Right forelimb (tissue), 1 donor: ENCODE measurements at regions not wholly inside any gene's neighbourhood (a gene's known extent, or its start where the extent isn't known, plus 50 kb on each side); places are given as distances from the start of the nearest gene placed in this dataset.
"Not testable (repeated sequence)": the region's sequence is repeated elsewhere in the genome, so short reads cannot be mapped to it uniquely, and the experiment has no call there.

ENCODE experiments used
- DNase-seq: peaks from one replicate; pipeline ENCODE4 v3.0.0-alpha.2; 2018

DNA sequence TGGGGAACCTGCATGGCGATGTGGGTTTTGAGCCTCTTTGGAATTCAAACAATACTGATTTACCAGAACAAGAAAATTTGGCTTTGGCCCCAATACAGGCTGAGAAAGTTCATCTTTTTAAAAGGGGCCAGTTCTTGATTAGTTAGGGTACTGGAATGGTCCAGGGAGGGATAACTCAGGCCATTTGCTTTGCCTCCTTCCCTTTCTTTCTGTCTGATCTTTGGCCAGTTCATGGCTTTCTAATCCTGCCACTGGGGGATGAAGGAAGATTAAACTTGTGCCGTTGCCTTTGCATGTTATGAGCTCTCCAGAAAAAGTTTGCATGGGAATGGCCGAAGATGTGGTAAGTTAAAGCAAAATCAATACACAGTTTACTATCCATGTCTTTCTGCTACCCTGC, 78.4 kb downstream of the ADAMTS15 start:
- DNase-seq = no peak

DNA sequence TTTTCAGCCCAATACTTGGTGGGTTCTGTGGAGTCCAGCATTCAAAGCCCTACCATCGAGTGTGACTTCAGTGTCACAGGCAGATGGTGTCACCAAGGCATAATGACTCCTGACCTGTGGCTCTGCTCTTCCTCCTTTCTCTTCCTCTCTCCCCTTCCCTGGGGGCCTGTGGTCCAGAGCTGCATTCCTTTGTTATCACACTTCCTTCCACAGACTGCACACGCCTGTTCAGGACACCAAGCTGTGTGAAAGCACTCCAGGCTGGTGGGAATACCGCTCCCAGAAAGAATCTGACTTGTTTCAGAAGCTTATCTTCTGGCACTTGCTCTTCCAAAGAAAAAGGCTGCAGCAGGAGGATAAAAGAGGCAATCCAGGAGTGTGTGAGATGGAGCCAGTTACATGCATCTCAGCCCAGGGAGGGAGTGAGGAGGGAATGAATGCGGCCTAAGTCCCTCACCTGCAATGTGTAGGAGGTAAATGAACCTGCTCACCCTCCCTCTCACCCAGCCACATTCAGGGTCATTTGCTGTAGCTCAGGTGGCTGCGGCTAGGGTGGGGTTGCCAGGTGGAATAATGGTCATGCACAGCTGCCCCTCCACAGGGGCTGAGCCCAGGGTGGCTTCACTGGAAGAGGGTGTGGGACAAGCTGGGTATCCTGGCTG, 79.3 kb downstream of the ADAMTS15 start:
- no peak for DNase-seq

DNA sequence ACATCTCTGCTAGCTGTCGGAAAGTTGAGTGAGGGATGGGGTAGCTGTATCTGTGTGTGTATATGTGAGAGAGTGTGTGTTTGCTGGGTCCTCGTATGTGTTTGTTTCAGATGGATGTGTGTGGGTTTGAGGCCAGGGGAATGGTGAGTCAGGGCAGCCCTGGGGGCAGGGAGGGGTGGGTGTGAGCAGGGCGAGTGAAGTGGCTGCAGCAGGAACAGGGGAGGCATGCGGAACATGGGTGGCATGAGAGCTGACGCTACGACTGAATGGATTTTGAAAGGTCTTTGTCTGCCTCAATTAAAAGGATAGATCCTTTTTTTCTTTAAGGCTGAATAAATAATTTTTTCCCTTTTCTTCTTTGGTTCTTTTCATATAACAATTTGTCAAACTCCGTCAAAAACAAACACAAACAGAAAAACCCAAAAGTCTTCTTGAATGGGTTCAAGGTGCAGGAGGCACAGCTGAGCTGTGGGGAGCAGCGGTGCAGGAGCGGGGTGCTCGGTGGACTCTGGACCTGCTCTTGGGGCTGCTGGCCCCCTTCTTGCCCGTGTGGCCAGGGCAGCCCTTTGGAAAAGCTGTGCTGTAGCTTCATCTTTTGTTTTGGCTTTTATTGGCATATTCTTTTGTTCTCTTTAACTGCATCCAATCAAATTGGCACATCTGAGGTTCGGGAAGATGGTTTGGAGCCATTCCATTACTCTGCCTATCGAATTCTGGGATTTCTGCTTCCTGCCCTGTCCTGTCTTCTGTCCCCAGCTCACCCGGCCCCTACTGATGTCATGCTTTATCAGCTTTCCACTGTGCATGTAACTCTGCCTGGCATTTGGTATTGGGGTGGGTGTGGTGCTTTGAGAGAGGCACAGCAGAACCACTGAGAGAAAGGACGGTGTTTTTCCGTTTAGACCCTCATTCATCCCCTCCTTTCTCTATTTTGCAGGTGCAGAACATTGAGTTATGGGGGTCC, 80.1 kb downstream of the ADAMTS15 start:
- DNase-seq = no peak

DNA sequence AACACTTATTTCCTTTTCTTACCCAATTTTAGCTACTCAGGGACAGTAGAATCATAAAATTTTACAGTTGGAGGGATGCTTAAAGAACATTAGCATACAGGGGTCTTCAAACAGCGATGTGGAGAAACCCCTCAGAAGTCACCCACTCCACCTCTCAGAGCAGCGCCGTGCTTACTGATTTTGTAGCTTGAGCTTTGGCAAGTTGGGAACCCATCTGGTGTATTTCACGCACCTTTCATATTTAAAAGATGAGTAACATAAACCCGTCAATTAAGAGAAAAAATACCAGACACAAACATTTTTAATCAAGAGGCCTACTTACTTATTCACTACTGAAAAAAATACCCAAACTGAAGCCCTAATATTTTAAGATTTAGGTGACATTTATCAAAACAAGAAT, 80.9 kb downstream of the ADAMTS15 start:
- no peak for DNase-seq

DNA sequence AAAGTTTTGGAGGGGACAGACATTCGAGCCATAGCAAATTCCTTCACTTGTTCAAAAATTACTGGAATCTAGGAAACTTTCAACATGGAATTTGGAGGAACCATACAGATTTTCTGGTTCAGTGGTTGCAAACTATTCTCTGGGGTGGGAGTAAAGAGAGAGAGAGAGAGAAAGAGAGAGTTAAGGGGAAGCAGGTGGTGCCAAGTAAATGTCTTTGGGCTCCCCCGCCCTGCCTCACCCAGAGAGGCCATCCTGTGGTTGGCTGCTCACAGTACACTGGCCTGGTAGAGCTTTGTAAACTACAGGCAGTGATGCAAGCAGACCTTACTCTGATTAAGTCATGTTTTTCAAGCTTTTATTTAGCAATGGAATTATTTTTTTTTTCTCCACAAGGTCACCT, 82.6 kb downstream of the ADAMTS15 start:
- no peak for DNase-seq

DNA sequence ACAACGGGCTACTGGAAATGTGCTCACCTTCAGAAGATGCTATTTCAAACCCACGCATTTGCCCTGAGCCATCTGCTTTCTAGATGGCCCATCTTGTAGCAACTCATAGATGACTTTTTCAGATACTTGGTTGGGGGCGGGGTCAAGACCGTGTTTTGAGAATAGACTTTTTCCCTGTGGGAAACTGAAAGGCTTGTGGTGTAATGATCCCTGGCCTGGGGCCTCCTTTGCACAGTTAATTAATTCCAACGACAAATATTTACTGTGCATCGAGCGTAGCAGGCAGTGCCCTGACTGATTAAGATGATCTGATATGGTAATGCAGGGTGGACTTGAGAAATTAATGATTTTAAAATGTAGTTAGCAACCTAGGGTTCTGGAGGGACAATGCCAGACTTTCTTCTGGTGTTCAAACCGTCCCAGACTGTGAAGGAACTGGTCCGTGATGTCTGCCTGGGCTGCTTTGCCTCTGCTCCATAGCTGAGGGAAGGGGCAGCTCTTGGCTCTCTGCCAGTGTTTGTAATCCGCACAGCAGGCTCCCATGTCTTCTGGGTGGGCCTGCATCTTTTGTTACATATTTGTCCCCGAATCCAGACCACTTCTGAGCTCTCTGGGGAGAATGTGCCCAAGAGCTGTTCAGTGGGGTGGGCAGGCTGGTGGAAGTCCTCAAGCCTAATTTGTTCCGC, 84.8 kb downstream of the ADAMTS15 start:
- no peak for DNase-seq

DNA sequence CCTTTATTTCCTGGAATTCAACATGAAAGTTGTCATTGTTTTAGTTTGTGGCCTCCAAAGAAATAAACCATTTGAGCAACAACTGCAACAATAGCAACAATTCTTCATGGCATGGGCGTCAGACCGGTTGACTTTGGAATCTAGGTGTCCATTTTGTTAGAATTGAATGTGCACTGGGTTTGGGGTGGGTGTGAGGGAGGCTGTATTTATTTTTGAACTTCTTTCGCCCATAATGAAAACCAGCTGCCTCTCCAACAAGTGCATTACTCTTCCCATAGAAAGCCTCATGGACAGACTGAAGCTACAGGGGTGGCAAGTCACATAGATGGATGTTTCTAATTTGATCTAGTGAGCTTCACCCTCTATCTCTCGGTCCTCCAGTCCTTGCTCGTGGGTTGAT, 85.4 kb downstream of the ADAMTS15 start:
- no peak for DNase-seq

DNA sequence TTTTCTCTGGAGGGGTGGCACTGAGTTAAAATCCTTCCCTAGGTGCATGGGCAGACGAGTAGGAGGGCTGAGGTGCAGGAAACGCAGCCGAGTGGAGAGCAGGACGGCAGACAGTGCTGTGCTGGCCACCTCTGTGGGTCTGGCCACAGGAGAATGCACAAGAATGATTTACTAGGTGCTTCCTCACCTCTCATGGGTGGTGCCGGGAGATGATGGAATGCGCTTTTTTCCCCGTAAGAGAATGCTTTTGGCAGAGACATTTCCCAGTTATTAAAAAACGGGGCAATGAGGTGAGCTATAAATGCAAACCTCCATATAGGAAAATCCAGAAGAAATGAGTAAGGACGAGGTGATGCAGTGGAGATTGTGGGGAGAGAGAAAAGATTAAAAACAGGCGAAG, 86.1 kb downstream of the ADAMTS15 start:
- DNase-seq = no peak

DNA sequence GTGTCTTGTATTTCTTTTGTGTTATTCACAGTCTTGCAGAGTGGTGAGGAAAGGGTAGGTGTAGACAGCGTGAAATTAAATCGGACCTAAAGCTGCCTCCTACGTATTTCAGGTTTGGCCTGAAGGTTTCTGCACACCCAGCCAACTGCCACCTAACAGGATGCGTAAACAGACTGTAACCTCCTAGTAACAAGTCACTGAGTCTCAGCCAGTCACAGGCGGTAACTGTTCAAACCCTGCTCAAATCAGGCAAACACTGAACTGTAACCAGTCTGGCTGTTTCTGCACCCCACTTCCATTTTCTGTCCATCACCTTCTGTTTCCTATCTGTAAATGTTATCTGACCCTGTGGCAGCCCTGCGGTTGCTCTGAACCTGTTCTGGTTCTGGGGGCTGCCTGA, 87.1 kb downstream of the ADAMTS15 start:
- no peak for DNase-seq

DNA sequence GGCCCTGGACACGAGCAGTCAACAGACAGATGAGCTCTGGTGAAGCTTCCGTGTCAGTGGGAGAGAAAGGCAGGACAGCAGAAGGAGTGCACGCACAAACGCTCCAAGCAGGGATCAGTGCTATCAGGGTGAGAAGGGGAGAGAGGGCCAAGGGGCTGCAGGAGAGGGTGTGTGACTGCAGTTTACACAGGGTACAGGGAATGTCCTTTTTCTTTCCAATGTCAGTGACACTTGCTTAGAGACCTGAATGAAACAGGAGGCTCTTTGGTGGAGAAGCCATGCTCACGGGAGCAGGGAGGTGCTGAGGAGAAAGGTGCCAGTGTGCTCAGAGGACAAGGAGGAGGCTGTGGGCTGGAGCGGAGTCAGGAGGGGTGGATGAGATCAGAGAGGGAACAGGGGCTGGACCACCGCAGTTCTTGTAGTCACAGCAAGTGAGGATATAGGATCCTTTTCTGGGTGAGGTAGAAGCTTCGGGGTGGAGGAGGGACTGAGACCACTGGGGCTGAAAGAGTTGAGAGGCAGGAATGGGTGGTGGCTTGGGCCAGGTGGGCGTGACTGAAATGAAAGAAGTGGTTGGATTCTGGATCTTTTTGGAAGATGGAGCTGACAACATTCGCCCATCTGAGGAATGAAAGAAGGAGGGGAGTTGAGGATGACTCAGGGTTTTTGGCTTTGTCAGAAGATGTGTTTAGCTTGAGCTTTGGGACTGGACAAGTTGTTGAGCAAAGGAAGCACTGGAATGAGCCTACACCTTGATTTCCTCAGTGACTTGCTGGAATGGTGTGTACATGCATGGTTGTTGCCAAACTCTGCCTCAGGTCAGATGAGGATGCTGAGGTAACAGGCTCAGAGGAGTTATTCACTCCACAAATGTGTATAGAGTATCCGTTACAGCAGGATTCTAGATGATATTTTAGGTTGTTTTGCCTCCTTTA, 87.9 kb downstream of the ADAMTS15 start:
- DNase-seq = no peak

DNA sequence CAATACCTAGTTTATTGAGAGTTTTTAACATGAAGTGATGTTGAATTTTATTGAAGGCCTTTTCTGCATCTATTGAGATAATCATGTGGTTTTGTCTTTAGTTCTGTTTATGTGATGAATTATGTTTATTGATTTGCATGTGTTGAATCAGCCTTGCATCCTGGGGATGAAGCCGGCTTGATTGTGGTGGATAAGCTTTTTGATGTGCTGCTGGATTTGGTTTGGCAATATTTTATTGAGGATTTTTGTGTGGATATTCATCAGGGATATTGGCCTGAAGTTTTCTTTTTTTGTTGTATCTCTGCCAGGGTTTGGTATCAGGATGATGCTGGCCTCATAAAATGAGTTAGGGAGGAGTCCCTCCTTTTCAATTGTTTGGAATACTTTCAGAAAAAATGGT, 91.2 kb downstream of the ADAMTS15 start:
- not testable (repeated sequence) for DNase-seq

DNA sequence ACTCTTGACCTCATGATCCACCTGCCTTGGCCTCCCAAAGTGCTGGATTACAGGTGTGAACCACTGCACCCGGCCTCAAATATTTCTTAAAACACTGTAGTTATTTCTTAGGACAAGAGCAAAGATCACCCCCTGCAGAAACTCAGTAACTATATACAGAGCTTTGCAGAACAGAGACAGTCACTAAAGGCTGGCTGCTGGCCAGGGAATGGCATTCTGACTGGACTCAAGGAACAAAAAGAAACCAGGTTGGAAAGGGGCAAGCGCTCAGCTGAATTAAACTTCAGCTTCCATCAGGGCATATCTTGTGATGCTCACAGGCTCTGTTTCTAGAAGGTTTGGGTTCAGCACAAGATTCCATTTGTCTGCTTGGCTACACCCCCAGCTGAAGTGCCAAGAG, 95.8 kb downstream of the ADAMTS15 start:
- DNase-seq = no peak

DNA sequence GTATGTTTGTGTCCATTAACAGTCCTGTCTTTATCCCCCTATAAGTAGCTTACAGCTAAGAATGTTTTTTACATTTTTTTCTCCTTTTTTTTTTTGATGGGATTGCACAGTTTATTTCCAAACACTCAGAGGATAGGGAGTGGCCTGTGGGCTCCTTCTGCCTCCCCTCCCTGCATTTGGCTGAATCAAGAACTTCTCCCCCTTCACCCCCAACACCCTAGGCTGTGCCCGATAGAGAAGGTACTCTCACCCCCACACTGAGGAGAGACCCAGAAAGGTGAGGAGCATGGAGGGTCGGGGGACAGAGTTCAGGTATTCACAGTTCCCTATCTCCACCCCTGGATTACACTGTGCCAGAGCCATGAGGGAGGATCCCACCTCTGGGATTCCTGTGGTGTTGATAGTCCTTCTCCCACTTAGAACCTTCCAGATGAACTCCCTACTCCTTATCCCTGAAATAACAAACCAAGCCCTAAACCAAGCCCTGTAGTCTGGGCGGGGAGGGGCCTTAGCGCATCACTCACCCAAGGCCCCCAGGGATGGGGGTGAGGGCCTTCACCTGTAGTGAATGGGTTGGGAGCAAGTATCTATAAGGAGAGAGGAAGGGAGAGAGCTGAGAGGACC, 97.1 kb downstream of the ADAMTS15 start:
- DNase-seq = no peak

DNA sequence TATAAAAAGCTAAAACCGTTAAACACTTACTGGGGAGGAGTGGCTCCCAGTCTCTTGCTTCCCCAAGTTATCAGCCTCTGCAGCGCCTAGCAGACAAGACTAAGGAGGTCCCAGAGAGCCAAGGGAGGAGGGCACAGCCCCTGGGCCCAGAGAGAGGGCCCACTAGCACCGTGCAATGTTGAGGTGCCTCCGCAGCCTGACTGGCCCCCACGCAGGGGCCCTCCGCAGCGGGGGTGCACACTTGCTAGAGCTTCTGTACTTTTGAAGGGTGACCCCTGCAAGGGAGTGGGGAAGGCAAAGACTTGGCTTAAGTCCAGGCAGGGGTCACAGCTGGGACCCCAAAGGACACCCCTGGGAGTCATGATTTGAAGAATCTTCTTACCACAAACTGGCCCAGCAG, 98.0 kb downstream of the ADAMTS15 start:
- no peak for DNase-seq

DNA sequence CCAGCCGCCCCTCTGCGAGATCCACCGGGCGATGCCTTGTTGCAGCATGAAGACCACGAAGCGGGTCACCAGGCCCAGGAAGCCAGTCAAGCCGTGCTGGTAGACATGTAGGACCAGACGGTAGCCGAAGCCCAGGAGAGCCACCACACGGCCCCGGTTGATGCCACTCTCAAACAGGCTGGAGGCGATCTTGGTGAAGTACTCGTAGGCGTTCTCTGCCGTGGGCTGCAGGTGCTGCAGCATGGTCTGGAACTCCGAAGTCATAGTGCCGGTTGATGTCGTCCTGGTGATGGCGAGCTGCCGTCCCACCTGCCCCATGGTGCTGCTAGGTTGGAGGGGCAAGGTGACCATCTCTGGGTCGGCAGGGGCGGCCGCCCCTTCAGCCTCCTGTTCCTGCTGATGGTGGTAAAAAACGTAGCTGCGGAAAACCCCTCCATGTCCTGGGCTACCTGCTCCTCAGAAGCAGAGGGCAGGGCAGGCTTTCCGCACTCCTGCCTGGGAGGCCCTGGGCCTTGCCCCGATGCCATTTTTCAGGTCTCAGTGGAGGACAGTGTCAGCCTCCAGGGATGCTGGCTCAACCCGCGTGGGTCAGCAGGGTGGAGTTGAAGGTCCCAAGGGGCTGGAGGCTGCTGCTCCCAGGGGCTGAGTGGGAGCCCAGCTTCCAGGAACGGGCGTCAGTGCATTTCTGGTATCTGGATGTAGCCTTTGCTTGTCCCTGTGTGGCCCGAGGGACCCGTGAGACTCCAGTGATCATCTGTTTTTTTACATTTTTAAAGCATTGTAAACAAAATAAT, 98.7 kb downstream of the ADAMTS15 start:
- no peak for DNase-seq

DNA sequence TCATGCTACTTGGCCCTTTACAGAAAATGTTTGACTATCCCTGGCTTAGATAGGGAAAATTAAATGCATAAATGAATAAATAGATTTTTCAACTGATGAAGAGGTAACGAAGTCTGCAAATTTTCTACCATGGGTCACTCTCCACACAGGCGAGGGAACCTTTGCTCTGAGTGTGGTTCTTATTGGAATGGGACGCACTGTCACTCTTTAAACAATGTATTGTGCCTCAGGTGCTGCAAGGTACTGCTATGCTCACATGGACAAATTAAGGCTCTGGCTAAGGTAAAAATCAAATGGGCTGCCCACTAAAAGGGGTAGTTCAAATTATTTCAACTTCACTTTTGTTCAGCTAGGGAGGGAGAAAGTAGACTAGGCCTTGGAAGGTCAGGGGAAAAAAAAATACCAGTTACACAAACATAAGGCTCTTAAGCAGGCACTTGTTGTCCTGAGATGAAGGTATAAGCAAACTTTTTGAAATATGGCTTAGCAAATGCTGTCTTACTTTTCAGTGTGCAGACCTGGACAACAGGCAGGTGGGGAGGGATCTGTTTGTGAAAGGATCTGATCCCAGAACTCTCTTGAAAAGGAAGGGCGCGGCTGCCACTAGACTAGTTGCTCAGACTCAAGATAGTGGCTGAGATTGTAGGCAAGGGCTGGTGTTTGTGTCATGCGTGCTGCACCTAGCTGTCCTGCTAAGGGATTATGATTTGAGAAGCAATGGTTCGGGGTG, 99.5 kb downstream of the ADAMTS15 start:
- DNase-seq = no peak

DNA sequence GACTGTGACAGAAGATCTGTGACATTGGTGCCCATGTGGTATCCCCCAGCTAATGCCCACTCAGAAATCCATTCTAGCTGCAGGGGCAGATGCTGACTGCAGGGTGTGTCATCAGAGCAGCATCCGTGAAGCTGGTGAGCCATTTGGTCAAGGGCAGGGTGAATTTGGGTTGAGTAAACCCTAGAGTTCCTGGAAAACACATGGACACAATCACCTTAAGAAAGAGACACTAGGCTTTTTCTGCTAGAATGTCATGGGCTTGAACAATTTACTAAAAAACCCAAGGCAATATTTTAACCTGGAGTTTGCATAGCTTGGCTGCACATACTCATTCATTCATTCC, 100.0 kb downstream of the ADAMTS15 start:
- DNase-seq = no peak

DNA sequence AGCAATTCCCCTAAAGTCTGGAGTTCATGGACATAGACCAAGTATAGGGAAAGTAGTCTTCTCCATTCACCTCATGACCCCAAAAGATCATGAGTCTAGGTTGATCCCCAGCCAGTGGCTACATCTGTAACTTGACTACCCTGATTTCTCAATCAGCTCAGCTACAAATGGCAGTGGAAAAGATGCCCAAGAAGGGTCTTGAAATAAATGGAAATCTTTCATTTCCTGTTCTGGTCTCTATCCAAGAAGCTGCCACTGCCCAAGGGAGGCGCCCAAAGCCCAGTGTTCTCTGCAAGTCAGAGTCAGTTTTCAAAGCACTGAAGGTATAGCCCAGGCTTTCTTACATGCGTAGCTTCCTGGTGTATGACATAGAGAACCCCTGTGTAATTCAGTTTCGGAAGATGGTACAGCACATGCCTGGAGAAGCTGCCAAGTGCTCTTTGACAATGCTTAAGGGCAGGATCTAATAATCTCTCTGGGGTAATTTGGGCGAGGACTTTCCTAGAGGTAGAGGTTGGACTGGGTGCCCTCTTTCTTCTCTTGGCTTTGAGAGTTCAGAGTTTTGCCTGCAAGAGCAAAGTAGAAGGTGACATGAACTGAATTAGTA, 101.1 kb downstream of the ADAMTS15 start:
- no peak for DNase-seq

DNA sequence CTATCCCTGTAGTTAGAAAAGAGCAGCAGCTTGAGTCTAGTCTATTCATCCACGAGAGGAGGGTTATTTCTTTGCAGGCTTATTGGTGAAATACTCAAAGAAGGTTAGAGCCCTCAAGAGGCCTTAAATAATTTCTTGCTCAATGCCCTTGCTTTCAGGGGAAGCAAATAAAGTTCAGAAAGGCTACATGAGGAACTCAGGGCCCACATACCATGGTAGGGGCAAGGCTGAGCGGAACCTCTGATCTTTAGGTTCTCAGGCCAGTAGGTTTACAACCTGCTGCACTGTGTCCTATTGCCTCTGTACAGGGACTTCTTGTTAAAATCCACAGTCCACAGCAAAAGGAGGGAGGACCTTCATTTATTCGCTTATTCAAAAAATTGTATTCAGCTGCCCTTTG, 101.7 kb downstream of the ADAMTS15 start:
- no peak for DNase-seq

DNA sequence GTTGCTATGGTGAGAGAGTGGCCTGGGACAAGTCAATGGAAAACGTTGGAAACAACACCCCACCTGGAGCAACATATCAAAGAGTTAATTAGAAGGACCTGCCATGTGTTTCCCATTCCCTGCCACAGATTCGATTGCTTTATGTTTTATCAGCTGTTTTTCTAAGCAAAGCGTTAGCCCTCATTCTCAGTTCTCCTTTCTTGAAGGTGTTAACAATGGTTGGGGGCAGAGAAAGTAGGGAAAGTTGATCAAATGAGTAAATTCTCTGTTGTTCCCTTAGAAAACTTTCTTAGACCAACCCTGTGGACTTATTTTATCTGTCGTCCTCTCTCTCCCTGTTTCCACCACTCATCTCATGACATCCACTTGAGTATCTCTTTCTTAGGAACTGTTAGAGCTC, 102.5 kb downstream of the ADAMTS15 start:
- DNase-seq = no peak
